Esophagus squamous epithelium (tissue), 5 donors: ENCODE measurements at regions not wholly inside any gene's neighbourhood (a gene's known extent, or its start where the extent isn't known, plus 50 kb on each side); places are given as distances from the start of the nearest gene placed in this dataset.

Source experiments
- DNase-seq: peaks from one replicate; lab custom pipeline; 2025; lab: John Stamatoyannopoulos, UW
- H3K27ac ChIP-seq, 4 donors: fragments of 200-600 bp; sonication (generic); one replicate each; pipeline ENCODE4 v1.5.1; 2016 to 2019; ENCODE audit warnings: mild to moderate bottlenecking in 1 of 4
- H3K27me3 ChIP-seq, 4 donors: fragments of 200-600 bp; sonication (generic); 1 replicate in 3 of 4; 2 replicates in 1 of 4; pipeline versions ENCODE4 v1.5.1 to v1.6.0; 2017 to 2021; ENCODE audit warnings: antibody characterized with exemption in 1 of 4
- H3K36me3 ChIP-seq, 3 donors: fragments of 200-600 bp; sonication (generic); one replicate each; pipeline ENCODE4 v1.5.1; 2016 to 2019
- H3K4me1 ChIP-seq, 3 donors: fragments of 200-600 bp; sonication (generic); one replicate each; pipeline ENCODE4 v1.5.1; 2017 to 2019
- H3K4me3 ChIP-seq, 4 donors: fragments of 200-600 bp; sonication (generic); 1 replicate in 3 of 4; 2 replicates in 1 of 4; pipeline ENCODE4 v1.5.1; 2016 to 2019; ENCODE audit warnings: mild to moderate bottlenecking in 2 of 4, moderate library complexity in 1 of 4
- H3K9me3 ChIP-seq, 3 donors: fragments of 200-600 bp; sonication (generic); one replicate each; pipeline ENCODE4 v1.5.1; 2016 to 2019
- POLR2A ChIP-seq, 4 donors: fragments of 450-650 bp; IDR thresholded peaks; one replicate each; pipeline ENCODE4 v1.6.1; 2017; ENCODE audit warnings: antibody characterized with exemption in 4 of 4, mild to moderate bottlenecking in 4 of 4, moderate library complexity in 3 of 4
- WGBS, 2 donors: methylation state at CpG; one replicate each; pipeline ENCODE4 v1.1.5; 2018; 5-methylcytosine and 5-hydroxymethylcytosine counted together
- intact Hi-C: fragments of 100-400 bp; cut with DNase I; formaldehyde crosslinking; loops from one replicate; pipeline ENCODE4 v1.15.0; 2022
- TF ChIP-seq, protein P1 (sequence below), 6 experiments: fragments of 450-650 bp in 4 of 6; fragments of 200-600 bp in 2 of 6; sonication (generic) in 2 of 6; IDR thresholded peaks; one replicate each; pipeline ENCODE4 v1.5.1; 2016 to 2019; ENCODE audit warnings: antibody characterized with exemption in 6 of 6, mild to moderate bottlenecking in 4 of 6, moderate library complexity in 4 of 6
- donor health status: DM: yes; HTN: yes; CAD: no.

DNA sequence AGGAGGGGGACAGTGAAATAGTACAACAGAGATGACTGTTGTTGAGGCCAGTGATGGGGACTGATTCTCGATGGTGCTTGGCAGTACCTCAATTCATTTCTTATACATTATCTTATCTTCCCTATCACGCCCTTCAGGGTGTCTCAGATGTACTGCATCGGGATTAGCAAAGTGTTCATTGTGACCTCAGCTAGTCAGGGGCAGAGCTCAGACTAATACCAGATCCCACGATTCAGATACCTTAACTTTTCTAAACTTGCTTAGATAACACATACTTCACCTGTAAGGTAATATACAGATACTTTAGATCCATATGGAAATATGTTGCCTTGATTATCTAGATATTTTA lies 720.6 kb downstream of the EFNB2 start:
- Histone ChIP-seq H3K4me1 (peaks cover 0 to 19% (median 0%) of the 10 kb centered on the region in 3 donors), H3K36me3 (no peaks in the 10 kb centered on the region), H3K9me3 (no peaks in the 10 kb centered on the region), H3K27ac (peak overlapping the region in 2 of 4 donors; percentile 12 to 51), H3K27me3 (no peaks in the 10 kb centered on the region), H3K4me3 (no peak overlapping the region)
- no peak for TF ChIP-seq POLR2A (IDR thresholded peaks at IDR 0.05)
- TF ChIP-seq, protein P1, sequence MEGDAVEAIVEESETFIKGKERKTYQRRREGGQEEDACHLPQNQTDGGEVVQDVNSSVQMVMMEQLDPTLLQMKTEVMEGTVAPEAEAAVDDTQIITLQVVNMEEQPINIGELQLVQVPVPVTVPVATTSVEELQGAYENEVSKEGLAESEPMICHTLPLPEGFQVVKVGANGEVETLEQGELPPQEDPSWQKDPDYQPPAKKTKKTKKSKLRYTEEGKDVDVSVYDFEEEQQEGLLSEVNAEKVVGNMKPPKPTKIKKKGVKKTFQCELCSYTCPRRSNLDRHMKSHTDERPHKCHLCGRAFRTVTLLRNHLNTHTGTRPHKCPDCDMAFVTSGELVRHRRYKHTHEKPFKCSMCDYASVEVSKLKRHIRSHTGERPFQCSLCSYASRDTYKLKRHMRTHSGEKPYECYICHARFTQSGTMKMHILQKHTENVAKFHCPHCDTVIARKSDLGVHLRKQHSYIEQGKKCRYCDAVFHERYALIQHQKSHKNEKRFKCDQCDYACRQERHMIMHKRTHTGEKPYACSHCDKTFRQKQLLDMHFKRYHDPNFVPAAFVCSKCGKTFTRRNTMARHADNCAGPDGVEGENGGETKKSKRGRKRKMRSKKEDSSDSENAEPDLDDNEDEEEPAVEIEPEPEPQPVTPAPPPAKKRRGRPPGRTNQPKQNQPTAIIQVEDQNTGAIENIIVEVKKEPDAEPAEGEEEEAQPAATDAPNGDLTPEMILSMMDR (IDR thresholded peaks at IDR 0.05) = no peak
- intact Hi-C loops = no loop called here
- WGBS, 2 donors = 32 to 34% methylated on average over 4 of the region's 4 CpGs
- no peak for DNase-seq

DNA sequence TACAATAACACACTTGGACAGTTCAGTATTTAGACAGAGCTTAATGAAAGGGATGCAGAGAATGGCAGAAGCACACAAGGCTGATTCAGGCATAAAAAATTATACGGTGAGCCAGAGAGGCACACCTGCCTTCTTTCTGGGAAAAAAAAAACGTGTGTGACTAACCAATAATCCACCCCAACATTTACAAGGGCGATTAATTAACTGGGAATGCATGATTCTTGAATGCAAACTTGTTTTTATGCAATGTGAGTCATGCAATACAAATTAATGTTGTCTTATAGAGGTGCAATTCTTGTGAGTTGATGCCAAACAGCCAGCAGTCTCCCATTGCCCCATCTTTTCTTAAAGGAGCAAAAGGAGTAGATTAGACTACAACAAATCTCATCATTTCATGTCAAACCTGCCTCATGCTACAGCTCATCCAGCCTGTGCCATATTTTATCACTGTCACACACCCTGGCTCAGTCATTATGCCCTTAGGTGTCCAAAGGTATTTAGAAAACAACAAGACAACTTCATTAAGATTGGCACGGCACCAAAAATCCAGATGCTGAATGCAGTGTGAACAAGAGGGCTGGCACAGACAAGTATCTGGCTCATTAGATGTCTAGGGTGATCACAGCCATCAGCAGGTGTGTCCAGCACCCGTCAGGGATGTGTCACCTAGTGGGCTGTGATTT lies 721.1 kb downstream of the EFNB2 start:
- no peak for DNase-seq
- peak overlapping the region in 2 of 4 donors; percentile 12 to 51 for H3K27ac ChIP-seq
- peaks cover 0 to 19% (median 0%) of the 10 kb centered on the region in 3 donors for H3K4me1 ChIP-seq
- no peaks in the 10 kb centered on the region for H3K27me3 ChIP-seq
- no peak overlapping the region for H3K4me3 ChIP-seq
- TF ChIP-seq POLR2A (IDR thresholded peaks at IDR 0.05) = no peak
- TF ChIP-seq, protein P1 (IDR thresholded peaks at IDR 0.05) = no peak
- intact Hi-C loops = no loop called here
- H3K9me3 ChIP-seq = no peaks in the 10 kb centered on the region
- WGBS, 2 donors = 30 to 49% methylated on average over 5 of the region's 5 CpGs
- H3K36me3 ChIP-seq = no peaks in the 10 kb centered on the region

DNA sequence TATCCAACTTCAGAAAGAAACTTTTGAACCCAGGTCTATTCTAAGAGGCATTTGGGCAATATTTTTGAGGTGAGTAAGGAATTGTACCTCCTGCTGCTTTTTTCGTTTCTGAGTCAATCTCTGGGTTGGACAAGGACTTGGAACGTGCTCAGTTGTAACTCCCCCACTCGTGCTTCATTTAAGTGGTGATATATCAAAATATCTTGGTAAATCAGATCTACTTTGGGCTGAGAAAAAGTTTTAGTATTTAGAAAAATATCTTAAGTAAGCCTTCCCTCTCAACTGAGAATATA lies 728.9 kb downstream of the EFNB2 start:
- H3K4me3 ChIP-seq = no peak overlapping the region
- no peak for DNase-seq
- peaks cover 0 to 23% (median 9%) of the 10 kb centered on the region in 3 donors for H3K4me1 ChIP-seq
- 26 to 33% methylated on average over 3 of the region's 3 CpGs for WGBS, 2 donors
- TF ChIP-seq, protein P1 (IDR thresholded peaks at IDR 0.05) = no peak
- no peak for TF ChIP-seq POLR2A (IDR thresholded peaks at IDR 0.05)
- intact Hi-C loops = no loop called here
- H3K27ac ChIP-seq = no peak overlapping the region
- H3K9me3 ChIP-seq = no peaks in the 10 kb centered on the region
- no peaks in the 10 kb centered on the region for H3K27me3 ChIP-seq
- no peaks in the 10 kb centered on the region for H3K36me3 ChIP-seq

GRCh38 chr13:105805892-105806627 lies 729.4 kb downstream of the EFNB2 start:
- no peak for DNase-seq
- Histone ChIP-seq H3K9me3 (no peaks in the 10 kb centered on the region), H3K27ac (no peak overlapping the region), H3K27me3 (no peaks in the 10 kb centered on the region), H3K4me3 (no peak overlapping the region), H3K4me1 (peaks cover 0 to 23% (median 9%) of the 10 kb centered on the region in 3 donors), H3K36me3 (no peaks in the 10 kb centered on the region)
- no peak for TF ChIP-seq POLR2A (IDR thresholded peaks at IDR 0.05)
- TF ChIP-seq, protein P1 (IDR thresholded peaks at IDR 0.05) = no peak
- intact Hi-C loops = no loop called here
- 51 to 60% methylated on average over 6 of the region's 6 CpGs for WGBS, 2 donors

- intact Hi-C loops = no loop called here
- WGBS, 2 donors = 40 to 54% methylated on average over 3 of the region's 3 CpGs
- DNase-seq = no peak
These were observed 730.8 kb downstream of the EFNB2 start for GRCh38 chr13:105804561-105805190.

More at GRCh38 chr13:105804561-105805190, 730.8 kb downstream of the EFNB2 start:
- TF ChIP-seq, protein P1 (IDR thresholded peaks at IDR 0.05) = no peak
- TF ChIP-seq POLR2A (IDR thresholded peaks at IDR 0.05) = no peak
- no peaks in the 10 kb centered on the region for H3K9me3 ChIP-seq
- peak overlapping the region in 2 of 4 donors; percentile 7 to 20 for H3K27ac ChIP-seq
- no peaks in the 10 kb centered on the region for H3K27me3 ChIP-seq
- H3K4me1 ChIP-seq = peaks cover 0 to 23% (median 9%) of the 10 kb centered on the region in 3 donors
- H3K36me3 ChIP-seq = no peaks in the 10 kb centered on the region
- no peak overlapping the region for H3K4me3 ChIP-seq
